Hepatocyte (in vitro differentiated cells): ENCODE measurements at regions not wholly inside any gene's neighbourhood (a gene's known extent, or its start where the extent isn't known, plus 50 kb on each side); places are given as distances from the start of the nearest gene placed in this dataset.

Experiments used
- CTCF ChIP-seq: fragments of 200-600 bp; sonication (generic); IDR thresholded peaks from 2 replicates; pipeline ENCODE4 v1.5.1; 2016; ENCODE audit warnings: antibody characterized with exemption, mild to moderate bottlenecking; ENCODE audit not compliant: poor library complexity
- EZH2 ChIP-seq: fragments of 200-600 bp; sonication (generic); IDR thresholded peaks from 2 replicates; pipeline ENCODE4 v1.6.1; 2016; ENCODE audit warnings: antibody characterized with exemption, mild to moderate bottlenecking, borderline replicate concordance

DNA sequence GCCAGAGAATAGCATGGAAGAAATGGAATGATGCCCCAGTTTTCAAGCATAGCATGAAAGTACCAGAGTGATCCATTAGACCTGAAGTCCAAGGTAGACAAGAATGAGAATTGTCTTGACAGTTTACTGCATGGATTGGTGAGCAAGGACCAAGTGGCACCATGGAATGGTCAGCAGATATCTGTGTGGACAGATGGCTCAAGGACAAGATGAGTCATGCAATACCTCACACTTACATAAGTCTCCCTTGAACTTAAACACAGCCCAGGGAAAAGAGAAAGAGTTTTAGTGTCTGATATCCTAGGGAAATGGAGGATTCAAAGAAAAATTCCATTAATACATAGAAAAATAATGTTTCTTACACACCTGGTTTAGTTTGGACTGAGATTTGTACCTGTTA is 195.2 kb downstream of the MRPL39 start:
- no peak for TF ChIP-seq EZH2
- no peak for TF ChIP-seq CTCF
